Panc1 (cell line): ENCODE measurements at regions not wholly inside any gene's neighbourhood (a gene's known extent, or its start where the extent isn't known, plus 50 kb on each side); places are given as distances from the start of the nearest gene placed in this dataset.

Experiments used
- CTCF ChIP-seq: fragments of 450-650 bp; IDR thresholded peaks from 2 replicates; pipeline ENCODE4 v1.5.1; 2017; ENCODE audit warnings: mild to moderate bottlenecking
- POLR2AphosphoS5 ChIP-seq: IDR thresholded peaks from 2 replicates; pipeline ENCODE4 v1.6.1; 2012; ENCODE audit warnings: mild to moderate bottlenecking, low read depth, low read length, moderate library complexity
- SIN3A ChIP-seq: IDR thresholded peaks from 2 replicates; pipeline ENCODE4 v1.6.1; 2012; ENCODE audit warnings: low read depth, mild to moderate bottlenecking, low read length, moderate library complexity, borderline replicate concordance; ENCODE audit not compliant: insufficient read depth

GRCh38 chr7:81075150-81075549 is 156.3 kb upstream of the SEMA3C start:
- no peak for TF ChIP-seq CTCF
- TF ChIP-seq SIN3A, result no peak
- TF ChIP-seq POLR2AphosphoS5, result no peak
